ENCODE measurements at regions not wholly inside any gene's neighbourhood (a gene's known extent, or its start where the extent isn't known, plus 50 kb on each side); places are given as distances from the start of the nearest gene placed in this dataset.
"Not testable (repeated sequence)": the region's sequence is repeated elsewhere in the genome, so short reads cannot be mapped to it uniquely, and the experiment has no call there.

DNA sequence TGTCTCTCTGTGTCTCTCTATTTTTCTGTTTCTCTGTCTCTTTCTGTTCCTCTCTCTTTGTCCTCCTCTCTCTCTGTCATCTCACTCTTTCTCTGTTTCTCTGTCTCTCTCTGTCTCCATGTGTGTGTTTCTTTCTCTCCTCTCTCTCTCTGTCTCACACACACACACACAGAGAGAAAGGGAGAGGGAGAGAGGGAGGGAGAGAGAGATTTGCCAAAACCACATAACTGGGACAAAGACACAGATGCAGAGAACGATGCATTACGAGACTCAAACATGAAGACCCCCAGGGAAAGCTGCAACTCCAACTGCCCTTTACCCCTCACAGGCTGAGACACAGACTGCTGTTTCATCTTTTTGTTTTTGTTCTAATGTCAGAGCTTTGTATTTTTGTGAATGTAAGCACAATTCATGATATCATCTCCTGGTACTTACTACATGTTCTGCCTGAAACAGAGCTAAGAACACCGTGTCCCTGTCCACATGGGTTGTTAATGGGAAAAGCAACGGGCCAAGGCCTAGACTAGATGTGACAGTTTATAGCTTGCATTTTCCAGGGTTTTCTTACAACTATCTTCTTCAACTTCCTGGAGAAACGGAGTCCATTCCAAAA, 177.1 kb upstream of the ARID1B start:
- no peak for DNase-seq

DNA sequence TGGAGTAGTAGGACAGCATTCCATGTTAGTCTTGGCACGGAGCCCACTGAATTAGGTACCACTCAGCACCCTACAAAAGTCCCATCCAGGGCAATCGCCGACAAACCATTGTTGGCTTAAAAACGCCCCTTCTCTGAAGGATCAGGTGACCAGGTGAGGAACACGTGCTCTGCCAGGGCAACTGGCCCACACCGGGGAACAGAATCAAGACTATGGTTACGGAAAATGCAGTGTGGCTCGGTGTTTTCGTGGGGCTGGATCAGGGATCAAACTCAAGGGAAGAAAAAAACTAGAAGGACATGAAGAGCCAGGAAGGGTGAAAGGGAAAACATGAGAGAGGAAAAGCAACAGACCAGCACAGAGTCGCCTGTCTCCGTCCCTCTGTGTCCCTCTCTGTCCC, 177.8 kb upstream of the ARID1B start:
- DNase-seq: no peak

DNA sequence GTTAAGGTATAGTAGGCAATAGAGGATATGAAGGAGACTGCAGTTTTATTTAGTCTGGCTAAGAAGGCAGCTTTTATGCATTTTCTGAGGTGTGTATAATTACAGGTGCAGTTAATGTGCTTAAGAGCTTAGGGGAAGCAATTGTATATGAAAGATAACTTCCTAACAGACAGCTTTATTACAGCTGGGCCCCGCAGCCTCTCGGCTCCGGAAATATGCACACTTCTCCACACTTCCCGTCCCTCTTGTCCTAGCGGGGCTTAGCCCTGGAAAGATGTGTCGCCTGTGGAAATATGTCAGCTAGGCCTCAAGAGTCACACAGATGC, 178.4 kb upstream of the ARID1B start:
- DNase-seq: no peak

DNA sequence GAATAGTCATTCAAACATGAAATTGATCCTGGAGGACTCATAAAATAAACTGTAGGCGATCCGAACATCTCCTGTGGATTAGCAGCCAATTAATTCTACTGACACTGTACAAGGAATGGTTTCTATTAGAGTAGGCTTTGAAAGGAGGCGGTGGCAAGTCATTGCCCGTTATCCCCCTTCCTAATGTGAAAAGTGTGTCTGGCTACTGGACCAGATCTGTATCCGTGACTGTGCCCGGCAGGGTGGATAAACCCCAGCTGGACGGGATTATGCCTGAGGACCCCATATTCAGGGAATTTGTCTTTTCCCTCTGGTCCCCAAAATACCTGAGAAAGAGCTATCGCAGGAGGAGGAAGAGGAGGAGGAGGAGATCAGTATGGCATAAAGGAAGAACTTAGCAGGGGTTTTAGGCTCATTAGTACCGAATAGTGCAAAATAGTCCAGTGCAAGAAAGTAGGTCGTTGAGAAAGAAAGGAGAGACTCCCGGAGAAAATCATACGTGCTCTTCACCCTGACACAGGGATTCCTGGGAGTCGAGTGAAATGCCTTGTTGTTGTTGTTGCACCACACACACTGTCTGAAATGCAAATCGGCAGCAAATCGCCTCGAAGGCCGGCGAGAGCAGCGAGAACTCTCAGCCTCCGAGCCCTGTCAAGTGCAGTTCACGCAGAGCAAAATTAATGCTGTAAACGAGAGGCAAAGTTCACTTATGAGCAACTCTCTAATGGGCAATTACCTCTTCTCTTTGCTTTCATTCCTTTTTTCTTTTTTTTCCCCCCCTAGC, 178.9 kb upstream of the ARID1B start:
- DNase-seq: no peak

DNA sequence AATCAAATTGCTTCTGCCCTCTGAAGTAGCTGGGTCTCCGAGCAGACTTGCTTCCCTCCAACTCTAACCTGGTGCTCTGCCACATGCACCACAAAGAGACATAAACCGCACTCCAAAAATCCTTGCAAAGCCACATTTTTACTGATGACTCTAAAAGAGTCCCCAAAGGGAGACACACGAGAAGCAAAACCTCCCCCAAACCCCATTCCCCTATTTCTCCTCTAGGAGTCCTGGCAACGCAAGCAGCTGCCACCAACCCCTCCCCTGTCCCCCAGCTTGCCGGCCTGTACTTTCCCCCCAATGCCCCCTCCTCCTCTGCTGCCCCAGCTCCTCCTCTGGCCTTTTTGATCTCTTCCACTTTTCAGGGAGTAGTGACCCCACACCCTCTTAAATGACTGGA, 180.1 kb upstream of the ARID1B start:
- no peak for DNase-seq

DNA sequence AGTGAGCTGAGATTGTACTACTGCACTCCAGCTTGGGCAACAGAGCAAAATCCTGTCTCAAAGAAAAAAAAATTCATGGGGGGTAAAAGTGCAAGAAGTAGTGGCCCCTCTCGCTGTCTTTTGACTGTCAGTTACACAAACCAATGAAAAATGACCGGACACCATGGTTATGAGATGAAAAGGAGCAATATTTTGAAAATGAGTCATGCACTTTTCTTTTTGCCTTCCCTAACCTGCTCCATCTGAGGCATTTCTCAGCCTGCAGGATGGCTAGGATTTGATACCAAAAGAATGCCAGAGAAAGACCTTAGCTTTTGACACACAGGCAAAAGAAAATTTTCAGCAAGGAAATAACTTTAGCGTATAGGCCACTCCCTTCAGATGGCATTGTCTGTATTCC, 181.7 kb upstream of the ARID1B start:
- DNase-seq: no peak

DNA sequence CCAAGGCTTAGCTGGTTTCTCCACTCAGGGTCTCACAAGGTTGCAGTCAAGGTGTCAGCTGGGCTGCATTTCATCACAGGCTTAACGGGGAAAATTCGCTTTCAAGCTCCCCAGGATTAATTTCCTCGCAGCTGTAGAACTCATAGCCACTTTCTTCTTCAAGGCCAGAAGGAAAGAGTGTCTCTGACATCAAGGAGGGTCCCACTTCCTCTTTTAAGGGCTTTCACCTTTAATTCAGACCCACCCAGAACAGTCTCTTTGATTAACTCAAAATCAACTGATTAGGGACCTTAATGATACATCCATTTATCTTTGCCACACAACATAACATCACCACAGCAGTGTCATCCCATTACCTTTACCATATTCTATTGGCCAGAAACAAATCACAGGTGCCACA, 183.3 kb upstream of the ARID1B start:
- DNase-seq: no peak

DNA sequence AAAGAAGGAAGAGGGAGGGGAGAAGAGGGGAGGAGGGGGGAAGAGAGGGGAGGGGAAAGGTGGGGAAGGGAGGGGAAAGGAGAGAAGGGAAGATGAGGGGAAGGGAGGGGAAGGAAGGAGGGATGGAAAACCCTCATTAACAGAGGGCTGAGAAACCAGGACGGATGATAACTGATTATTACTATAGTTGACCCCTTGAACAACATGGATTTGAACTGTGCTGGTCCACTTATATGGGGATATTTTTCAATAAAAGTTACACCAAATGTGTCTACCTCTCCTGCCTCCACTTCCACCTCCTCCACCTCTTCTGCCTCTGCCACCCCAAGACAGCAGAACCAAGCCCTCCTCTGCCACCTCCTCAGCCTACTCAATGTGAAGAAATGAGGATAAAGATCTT, 184.1 kb upstream of the ARID1B start:
- no peak for DNase-seq

DNA sequence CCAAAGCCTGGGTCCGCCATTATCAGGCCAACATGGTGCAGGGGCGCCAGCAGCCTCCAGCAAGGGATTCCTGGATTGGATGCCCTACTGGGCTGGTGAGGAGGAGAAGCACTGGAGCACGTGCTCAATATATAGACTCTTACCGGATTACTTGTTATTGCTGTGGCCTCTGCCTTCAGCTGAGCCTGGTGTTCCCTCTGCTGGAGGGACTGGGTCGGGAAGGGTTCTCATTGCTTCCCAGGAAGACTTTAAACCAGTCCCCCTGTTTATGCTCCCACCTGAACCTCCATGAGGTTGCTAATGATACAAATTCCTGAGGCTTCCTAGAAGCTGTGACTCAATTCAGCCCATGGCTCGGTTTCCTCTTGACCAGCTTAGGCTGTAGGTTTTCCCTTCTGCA, 186.7 kb upstream of the ARID1B start:
- DNase-seq: no peak

DNA sequence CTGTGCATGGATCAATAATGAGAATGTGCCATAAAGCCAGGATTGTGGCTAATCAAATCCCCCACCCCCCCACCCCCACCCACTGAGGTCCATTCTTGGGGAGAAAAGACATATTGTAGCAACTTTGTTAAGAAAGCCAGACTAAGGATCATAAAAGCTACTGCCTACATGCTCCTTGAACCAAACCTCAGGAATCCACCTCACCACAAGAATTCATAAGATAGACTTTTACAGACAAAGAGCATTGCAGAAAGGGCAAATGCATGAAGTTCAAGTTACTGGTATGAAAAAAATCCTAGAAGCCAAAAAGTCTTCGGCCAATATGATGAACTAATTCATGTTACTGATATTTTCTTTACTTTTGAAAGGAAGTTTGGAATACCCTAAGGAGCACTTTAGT, 187.9 kb upstream of the ARID1B start:
- DNase-seq: no peak

DNA sequence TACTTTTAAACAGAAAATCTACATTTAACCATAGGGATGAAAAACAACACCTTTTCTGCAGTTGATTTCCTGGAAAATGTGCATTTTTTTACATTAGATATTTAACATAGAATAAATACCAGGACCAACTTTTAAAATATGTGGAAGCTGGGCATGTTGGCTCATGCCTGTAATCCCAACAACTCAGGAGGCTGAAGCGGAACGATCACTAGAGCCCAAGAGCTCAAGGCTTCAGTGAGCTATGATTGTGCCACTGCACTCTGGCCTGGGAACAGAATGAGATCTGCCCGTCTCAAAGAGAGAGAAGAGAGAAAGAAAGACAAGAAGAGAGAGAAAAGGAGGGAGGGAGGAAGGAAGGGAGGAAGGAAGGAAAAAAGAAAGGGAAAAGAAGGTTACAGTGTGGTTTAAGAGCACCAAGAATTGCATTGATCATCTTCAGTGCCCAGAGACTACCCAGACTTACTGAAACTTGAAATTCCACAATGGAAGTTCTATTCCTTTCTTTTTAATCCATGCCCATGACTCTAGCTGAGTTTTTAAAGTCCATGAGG, 189.4 kb upstream of the ARID1B start:
- DNase-seq: no peak

DNA sequence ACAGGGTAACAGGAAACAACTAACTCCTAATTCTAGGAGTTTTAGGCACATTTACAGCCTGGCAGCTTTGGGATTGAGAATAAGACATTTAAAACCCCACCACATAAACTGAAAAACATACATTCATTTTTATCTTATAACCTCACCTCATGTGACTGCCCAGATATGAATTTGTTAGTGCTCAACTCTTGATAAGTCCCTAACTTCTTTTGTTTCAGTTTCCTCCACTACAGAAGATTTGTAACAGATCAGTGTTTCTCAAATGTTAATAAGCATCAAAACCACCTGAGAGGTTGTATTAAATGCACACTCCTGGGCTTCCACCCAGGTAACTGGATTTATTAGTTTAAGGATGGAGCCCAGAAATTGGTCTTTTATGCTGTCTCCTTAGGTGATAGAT, 190.1 kb upstream of the ARID1B start:
- no peak for DNase-seq

DNA sequence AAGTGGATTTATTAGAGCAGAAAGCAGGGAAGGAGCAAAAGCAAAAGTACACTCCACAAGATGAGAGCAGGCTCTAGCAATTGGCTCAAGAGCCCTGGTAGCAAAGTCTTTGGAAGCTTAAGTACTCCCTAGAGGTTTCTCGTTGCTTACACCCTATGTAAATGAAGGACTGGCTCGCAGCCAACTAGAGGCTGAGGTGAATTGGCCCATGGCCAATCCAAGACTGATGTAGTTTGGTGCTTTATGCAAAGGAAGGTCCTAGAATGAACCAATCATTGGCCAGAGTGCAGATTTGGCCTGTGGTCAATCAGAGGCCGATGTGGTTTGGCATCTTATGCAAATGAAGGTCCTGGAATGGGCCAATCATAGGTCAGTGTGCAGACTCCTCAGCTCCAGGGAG, 191.3 kb upstream of the ARID1B start:
- DNase-seq: no peak

DNA sequence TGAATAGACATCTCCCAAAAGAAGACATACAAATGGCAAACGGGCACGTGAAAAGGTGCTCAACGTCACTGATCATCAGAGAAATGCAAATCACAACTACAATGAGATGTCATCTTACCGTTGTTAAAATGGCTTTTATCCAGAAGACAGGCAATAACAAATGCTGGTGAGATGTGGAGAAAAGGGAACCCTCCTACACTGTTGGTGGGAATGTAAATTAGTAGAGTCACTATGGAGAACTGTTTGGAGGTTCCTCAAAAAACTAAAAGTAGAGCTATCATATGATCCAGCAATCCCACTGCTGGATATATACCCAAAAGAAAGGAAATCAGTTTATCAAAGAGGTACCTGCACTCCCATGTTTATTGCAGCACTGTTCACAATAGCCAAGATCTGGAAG, 193.1 kb upstream of the ARID1B start:
- not testable (repeated sequence) for DNase-seq

DNA sequence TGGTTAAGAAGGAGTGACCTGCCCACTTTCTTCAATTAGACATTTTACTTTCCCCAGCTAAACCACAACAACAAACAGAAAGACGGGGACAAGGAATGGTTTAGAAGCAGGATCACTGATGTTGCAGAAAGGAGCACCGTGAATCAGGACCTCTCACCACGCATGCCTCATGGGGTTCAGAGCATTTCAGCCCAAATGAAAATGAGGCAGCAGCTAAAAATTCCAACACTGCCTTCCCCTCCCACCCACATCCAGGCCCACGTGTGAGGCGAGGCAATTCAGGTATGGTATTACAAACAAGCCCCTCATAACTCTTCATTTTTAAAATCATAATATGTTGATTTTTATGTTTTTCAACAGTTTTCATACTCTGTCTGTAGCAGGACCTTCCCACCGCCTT, 194.1 kb upstream of the ARID1B start:
- no peak for DNase-seq

DNA sequence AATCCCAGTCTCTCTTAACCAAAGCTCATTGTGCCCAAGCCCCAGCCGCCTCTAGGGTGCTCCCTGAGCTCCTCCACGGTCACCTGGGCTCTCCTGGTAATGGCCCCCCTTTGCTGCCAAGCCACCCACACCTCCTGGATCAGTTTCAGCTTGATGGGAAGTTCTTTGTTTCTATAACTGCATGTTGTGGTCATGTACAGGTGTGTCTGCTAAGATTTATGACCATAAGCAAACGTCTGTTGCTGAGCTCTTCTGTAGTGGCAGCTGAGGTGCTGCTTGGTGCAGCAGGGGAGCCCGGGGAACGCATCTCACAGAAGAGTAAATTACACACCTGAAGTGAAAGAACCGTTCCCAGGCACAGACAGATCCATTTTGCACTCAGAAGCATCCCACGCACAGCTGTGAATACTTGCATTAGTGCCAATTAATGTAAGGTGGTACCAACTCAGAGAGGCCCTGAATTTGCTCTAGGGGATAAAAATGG, 194.6 kb upstream of the ARID1B start:
- no peak for DNase-seq

DNA sequence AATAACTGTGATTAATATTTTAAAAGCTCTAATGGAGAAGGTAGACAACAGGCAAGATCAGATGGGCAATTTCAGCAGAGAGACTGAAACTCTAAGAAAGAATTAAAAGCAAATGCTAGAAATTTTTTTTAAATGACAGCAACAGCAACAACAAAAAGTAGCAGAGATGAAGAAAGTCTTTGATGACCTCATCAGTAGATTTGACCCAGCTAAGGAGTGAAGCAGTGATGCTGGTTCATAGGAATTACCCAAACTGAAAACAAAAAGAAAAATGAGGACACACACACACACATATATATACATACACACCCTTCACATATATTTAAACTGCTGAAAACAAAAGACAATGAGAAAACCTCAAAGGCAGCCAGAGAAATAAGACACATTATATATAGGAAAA, 197.6 kb upstream of the ARID1B start:
- no peak for DNase-seq

DNA sequence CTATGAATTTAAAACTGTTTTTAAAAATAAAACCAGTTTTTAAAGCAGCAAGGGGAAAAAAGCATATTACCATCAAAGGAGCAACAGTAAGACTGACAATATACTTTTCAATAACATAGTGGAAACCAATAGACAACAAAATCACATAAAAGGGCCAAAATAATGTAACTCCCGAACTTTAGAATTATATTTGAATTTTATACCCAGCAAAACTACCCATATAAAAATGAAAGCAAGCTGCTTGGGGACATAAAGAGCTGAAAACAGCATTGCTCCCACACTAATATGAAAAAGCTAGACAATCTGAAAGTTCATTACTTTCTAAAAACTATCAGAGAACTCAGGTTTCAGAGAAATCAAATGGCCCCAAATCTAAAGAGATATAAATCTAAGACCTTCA, 199.4 kb upstream of the ARID1B start:
- no peak for DNase-seq

DNA sequence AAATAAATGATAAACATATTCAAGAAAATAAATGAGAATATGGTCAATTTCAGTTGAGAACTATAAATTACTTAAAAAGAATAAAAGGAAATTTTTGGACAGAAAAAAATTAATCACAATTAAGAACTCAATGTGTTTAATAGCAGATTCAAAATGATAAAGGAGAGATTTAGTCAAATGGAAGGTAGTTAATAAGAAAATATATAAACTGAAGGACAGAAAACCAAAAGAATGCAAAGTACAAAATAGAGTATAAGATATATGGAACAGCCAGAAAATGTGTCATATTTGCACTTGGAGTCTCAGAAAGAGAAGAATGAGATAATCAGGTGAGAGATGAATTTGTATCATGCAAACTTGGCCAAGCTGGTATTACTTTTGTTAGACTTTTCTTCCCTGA, 201.8 kb upstream of the ARID1B start:
- DNase-seq: no peak

DNA sequence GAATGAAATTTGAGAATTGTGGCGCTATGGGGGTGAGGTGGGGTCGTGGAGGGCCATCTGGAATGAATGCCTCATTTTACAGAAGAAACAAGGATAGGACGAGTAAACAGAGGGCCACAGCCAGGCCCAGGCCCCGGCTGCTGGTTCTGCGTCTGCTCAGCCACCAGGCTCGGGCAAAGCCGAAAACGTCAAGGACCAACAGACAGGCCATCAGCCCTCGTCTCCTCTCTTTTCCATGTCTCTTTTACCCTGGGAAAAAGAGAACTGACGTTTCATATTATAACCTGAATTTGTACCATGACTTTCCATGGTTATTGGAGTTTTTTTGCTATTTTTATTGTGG, 212.4 kb upstream of the ARID1B start:
- DNase-seq: no peak

DNA sequence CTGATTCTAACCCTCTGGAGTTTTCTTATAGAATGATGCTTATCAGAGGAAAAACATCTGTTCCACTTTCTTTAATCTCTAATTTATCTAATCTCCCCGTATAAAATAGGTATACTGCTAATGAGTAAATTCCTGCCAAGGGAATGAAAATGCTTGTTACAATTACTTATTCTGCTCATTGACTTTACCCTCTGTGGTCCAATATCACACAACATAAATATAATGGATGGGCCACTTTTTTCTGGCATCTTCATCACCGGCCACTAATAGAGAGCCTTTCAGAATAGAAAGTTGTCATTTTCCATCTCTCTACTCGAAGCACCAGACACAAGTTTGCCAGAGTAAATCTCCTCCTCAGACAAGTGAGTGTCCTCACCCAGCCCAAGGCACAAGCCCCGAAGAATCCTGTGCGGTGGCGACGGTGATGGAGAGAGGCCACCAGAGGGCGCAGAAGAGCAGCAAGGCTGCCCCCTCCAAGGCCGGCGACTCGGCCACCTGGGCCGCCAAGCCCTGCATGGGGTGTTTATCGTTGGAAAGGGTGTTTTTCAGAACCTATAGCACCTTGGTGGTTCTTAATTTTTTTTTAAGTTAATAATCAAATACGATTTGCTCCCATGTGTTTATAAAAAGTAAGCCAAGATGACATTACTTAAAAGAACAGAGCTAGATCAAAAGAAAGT, 212.9 kb upstream of the ARID1B start:
- peak; percentile 49 to 62 (median 60) for DNase-seq

DNA sequence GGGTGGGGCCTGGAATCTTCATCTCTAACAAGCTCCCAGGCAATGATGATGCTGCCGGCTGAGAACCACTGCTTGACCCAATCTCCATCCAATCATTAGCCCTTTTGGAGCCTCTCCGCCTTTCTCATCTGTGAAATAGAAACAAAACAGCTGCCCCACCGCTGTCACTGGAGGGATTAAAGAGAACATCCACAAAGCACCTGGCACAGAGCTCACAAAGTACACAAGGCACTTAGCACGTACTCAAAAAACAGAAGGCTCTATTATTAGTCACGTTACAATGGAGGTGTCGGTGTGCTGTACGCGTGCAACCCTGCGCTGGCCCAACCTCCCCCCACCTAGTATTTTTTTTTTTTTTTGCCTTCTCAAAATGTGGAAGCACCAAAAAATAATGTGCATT, 213.5 kb upstream of the ARID1B start:
- no peak for DNase-seq

DNA sequence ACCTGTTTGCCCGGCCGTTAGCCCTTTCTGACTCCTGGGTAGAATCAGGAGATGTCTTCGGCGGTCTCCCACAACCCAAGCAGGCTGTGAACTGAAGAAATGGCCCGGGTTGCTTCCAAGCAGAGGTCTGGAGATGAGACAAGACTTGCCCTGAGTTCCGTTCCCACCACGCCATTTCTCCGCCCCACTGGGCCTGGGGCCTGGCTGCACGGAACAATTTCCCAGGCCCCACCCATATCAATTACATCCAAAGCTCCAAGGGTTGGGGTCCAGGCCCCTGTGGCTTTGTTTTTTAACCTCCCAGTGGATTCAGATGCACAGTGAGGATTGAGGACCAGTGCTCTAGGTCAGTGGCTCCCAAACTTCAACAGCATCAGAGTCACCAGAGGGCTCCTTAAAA, 214.5 kb upstream of the ARID1B start:
- no peak for DNase-seq

DNA sequence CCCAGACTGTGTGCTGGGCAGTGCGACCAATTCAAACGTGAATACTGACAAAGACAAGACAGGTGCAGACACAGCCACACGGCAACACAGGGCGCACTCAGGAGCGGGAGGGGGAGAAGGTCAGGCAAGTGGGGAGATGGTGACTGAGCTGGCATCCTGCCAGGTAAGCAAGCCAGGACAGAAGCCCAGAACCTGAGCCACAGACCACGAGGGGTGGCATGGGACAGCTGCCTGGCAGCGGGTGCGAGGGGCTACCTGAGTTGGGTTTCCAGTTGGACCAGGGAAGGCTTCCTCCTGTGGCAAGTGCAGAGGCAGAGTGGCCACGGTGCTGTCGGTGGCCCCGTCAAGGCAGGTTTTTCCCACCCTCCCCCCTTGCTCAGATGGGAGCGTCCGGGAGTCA, 215.2 kb upstream of the ARID1B start:
- DNase-seq: no peak

Measured in activated CD4-positive, CD25-positive, alpha-beta regulatory T cell (primary cell).